ENCODE measurements at regions not wholly inside any gene's neighbourhood (a gene's known extent, or its start where the extent isn't known, plus 50 kb on each side); places are given as distances from the start of the nearest gene placed in this dataset.

DNA sequence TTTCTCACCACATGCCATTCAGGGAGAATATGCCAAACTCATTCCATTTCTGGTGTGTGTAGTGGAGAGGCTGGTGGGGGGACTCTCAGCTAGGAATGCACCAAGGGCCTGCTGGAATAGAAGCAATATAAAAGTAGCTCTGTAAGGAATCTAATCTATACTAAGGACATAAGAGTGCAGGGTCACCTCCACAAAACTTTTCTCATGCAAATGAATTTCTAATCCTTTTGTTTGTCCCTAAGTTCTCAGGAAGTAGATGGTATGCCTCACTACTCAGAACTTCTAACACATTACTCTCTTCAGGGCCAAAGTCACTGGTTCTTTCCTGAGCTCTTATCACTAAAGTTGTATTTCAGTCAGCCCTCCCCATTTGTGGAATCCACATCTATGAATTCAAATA is 427.2 kb downstream of the C6orf118 start:
- Histone ChIP-seq H3K9ac (ENCODE audit: insufficient read depth in 1 of 2, low read depth in 2 of 2, low read length in 2 of 2) (no peak overlapping the region), H3K27me3 (ENCODE audit: control insufficient read depth in 2 of 2, insufficient read depth in 2 of 2, low read length in 2 of 2) (no peaks in the 10 kb centered on the region), H4K20me1 (replicated peaks; ENCODE audit: control insufficient read depth, insufficient read depth, low read length) (no peaks in the 10 kb centered on the region), H3K79me2 (ENCODE audit: control insufficient read depth, insufficient read depth, low read length) (no peaks in the 10 kb centered on the region), H3K36me3 (ENCODE audit: control insufficient read depth, insufficient read depth, low read length) (no peaks in the 10 kb centered on the region), H3K9me3 (replicated peaks; ENCODE audit: control insufficient read depth, insufficient read depth, low read depth, low read length) (peaks cover 3% of the 10 kb centered on the region), H3K4me2 (ENCODE audit: insufficient read depth, low read length) (no peak overlapping the region), H3K9me1 (ENCODE audit: control insufficient read depth, insufficient read depth, low read length) (no peaks in the 10 kb centered on the region), H3K4me1 (replicated peaks in 1 of 2; ENCODE audit: control insufficient read depth in 2 of 2, insufficient read depth in 2 of 2, low read length in 2 of 2) (no peaks in the 10 kb centered on the region), H2AFZ (ENCODE audit: low read depth, low read length) (no peak overlapping the region), H3K4me3 (no peak overlapping the region), H3K27ac (ENCODE audit: extremely low read depth, low read depth, low read length) (no peak overlapping the region)
- CTCF ChIA-PET (ENCODE audit: low intra/inter-chr PET ratio): no interaction called here
- TF ChIP-seq DDX20 (tag; IDR thresholded peaks at IDR 0.05; ENCODE audit: low read depth) (no peak), PRMT5 (CRISPR knock-in tag; IDR thresholded peaks at IDR 0.05) (no peak), NELFE (IDR thresholded peaks at IDR 0.05; ENCODE audit: insufficient read depth, insufficient read length) (no peak), ARHGAP35 (IDR thresholded peaks at IDR 0.05; ENCODE audit: partially characterized antibody) (no peak), GTF2E2 (tag; IDR thresholded peaks at IDR 0.05) (no peak), YY1 (IDR thresholded peaks at IDR 0.05; ENCODE audit: borderline replicate concordance in 1 of 3, control insufficient read depth in 1 of 3, extremely low read depth in 1 of 3, insufficient read depth in 3 of 3, insufficient read length in 1 of 3, insufficient replicate concordance in 2 of 3, low read depth in 1 of 3, low read length in 2 of 3) (no peak), SIN3A (IDR thresholded peaks at IDR 0.05; ENCODE audit: borderline replicate concordance in 2 of 2, control insufficient read depth in 1 of 2, low read depth in 2 of 2, low read length in 2 of 2) (no peak), TEAD1 (CRISPR knock-in tag; IDR thresholded peaks at IDR 0.05) (no peak), TAL1 (IDR thresholded peaks at IDR 0.05) (no peak)
- TF ChIP-seq, protein P1, sequence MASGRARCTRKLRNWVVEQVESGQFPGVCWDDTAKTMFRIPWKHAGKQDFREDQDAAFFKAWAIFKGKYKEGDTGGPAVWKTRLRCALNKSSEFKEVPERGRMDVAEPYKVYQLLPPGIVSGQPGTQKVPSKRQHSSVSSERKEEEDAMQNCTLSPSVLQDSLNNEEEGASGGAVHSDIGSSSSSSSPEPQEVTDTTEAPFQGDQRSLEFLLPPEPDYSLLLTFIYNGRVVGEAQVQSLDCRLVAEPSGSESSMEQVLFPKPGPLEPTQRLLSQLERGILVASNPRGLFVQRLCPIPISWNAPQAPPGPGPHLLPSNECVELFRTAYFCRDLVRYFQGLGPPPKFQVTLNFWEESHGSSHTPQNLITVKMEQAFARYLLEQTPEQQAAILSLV (tag; IDR thresholded peaks at IDR 0.05): no peak
- POLR2A ChIA-PET: no interaction called here
- in situ Hi-C loops (cut with MboI) (no loop called here), intact Hi-C loops (cut with micrococcal nuclease) (no loop called here)
- BruUV-seq (replicated peaks): no TSS peak
- no peak for DNase-seq (ENCODE audit: extremely low read depth in 1 of 4, low spot score in 3 of 4)
- FAIRE-seq: no peak
- no peak for ATAC-seq

Measured in K562 (cell line).